Left cardiac atrium (tissue), 4 donors: ENCODE measurements at regions not wholly inside any gene's neighbourhood (a gene's known extent, or its start where the extent isn't known, plus 50 kb on each side); places are given as distances from the start of the nearest gene placed in this dataset.

ENCODE experiments used
- ATAC-seq, 2 donors: fragments of 200-7000 bp; cut with Tn5 transposase; one replicate each; pipeline ENCODE4 v1.9.1; 2020; ENCODE audit warnings: mild to moderate bottlenecking in 2 of 2, moderate library complexity in 2 of 2
- DNase-seq: peaks from one replicate; pipeline ENCODE4 v3.0.0-alpha.2; 2020
- intact Hi-C, 2 donors: fragments of 100-400 bp; cut with DNase I; formaldehyde crosslinking; loops; one replicate each; pipeline versions ENCODE4 v1.14.1 to v1.15.1; 2022 to 2023
- donor health status: DM: no; HTN: yes; CAD: no.
- donor health status: DM: no; HTN: yes; CAD: no; lungs with severe emphysema.
- donor health status: DM: yes; HTN: yes; CAD: no.
- donor health status: Dilated cardiomyopathy.

- ATAC-seq: no peak
- no peak for DNase-seq
- intact Hi-C loops: no loop called here
Measured at GRCh38 chr20:24873025-24873620, 75.9 kb upstream of the CST7 start.

- DNase-seq (no peak), ATAC-seq (no peak)
- intact Hi-C loops: no loop called here
Measured at GRCh38 chr20:24875078-24875477, 74.0 kb upstream of the CST7 start.

DNA sequence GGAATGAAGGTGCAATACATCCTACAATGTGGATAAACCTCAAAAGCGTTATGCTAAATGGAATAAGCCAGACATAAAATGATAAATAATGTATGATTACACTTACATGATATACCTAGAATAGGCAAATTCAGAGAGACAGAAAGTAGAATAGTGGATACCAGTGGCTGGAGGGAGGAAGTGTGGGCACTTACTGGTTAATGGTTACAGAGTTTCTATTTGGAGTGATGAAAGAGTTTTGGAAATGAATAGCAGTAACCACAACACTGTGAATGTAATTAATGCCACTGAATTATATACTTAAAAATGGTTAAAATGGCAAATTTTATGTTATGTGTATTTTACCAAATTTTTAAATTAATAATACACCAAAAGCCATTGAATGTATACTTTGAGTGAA lies 71.4 kb upstream of the CST7 start:
- ATAC-seq: no peak
- DNase-seq: no peak
- intact Hi-C loops: no loop called here

GRCh38 chr20:24878657-24879056 lies 70.4 kb upstream of the CST7 start:
- ATAC-seq: no peak
- intact Hi-C loops: no loop called here
- DNase-seq: no peak

DNA sequence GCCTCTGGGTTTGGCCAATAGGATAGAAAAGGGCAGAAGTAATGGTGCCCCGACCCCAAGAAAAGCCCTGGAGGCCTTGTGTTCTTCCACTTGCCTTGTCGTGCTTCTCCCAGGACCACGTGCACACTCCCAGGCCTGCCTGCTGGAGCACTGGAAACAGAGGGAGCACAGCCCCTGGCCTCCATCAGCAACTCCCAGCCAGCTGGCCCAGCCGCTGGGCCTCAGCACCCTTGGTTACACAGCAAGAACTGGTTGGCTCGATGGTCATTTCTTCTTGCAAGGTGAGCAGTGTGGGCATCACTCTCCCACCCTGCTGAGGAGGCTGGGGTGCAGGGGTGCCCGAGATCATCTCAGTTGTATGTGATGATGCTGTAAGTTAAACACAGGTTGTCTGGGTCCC lies 69.2 kb upstream of the CST7 start:
- ATAC-seq (no peak), DNase-seq (no peak)
- intact Hi-C loops: no loop called here

GRCh38 chr20:24880356-24880755 lies 68.7 kb upstream of the CST7 start:
- intact Hi-C loops: no loop called here
- no peak for ATAC-seq
- DNase-seq: no peak

DNA sequence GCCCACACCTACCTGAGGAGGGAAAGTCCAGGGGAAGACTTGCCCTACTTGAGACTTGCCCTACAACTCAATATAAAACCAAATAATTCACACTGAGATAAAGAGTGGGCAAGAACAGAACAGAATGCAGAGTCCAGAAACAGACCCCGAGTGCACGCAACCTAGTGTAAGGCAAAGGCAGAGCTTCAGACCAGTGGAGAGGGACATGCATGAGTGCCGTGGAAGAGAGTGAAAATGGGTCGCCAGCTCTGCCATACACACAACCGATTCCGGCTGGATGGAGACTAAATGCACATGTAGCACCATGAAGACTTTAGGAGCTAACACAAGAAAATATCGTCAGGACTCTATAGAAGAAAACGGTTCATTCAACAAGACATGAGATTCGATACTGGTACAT lies 58.8 kb upstream of the CST7 start:
- ATAC-seq (no peak), DNase-seq (no peak)
- intact Hi-C loops: no loop called here

- ATAC-seq: no peak
- DNase-seq: no peak
- intact Hi-C loops: no loop called here
Measured at GRCh38 chr20:24891546-24892393, 57.3 kb upstream of the CST7 start.

DNA sequence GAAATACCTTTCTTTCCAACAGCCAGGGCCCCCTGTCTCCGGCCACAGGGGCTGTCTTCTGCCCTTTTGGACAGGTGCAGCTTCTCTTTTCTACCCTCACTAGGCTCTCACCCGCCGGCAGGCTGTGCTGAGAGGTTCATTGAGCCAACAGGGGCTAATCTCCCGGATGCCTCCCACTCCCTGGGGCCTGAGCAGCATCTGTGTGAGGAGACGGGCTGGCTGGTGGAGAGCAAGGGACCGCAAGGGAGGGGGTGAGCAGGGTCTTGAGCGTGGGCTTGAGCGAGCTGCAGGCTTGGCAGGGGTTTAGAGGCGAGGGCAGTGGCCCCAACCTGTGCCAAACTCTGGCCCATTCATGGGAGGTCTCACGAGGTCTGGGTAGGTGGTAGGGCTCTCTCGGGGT lies 56.5 kb upstream of the CST7 start:
- intact Hi-C loops: no loop called here
- no peak for ATAC-seq
- DNase-seq: no peak

DNA sequence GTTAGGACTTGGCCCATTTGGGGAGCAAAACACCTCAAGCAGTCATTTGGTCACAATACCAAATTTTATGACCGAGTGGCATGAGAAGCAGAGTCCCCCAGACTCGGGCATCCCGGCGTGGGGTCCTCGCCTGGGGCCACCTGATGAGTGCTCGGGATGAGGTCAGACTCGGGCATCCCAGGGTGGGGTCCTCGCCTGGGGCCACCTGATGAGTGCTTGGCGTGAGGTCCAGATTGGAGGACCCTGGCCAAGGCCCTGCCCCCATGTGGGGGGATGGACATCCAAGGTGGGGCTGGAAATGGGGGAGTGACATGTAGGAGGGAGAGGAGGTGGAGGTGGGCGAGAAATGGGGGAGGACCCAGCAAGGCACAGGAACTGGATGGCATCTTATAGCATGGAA lies 56.1 kb upstream of the CST7 start:
- intact Hi-C loops: no loop called here
- no peak for ATAC-seq

GRCh38 chr20:24894488-24894887 lies 54.6 kb upstream of the CST7 start:
- intact Hi-C loops: no loop called here
- no peak for ATAC-seq
- no peak for DNase-seq

More for the DNA sequence above, 56.1 kb upstream of the CST7 start:
- no peak for DNase-seq

- ATAC-seq (no peak), DNase-seq (no peak)
- intact Hi-C loops: no loop called here
Measured at GRCh38 chr20:24894967-24895366, 54.1 kb upstream of the CST7 start.

DNA sequence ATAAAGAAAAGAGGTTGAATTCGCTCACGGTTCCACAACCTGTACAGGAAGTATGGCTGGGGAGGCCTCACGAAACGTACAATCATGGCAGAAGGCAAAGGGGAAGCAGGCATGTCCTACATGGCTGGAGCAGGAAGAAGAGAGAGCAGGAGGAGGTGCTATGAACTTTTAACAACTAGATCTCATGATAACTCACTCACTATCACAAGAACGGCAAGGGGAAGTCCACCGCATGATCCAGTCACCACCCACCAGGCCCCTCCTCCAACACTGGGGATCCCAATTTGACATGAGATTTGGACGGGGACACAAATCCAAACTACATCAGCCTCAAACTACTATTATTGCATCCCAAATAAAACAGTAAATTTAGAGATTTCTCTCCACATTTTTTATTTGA lies 53.6 kb upstream of the CST7 start:
- intact Hi-C loops: no loop called here
- no peak for DNase-seq
- no peak for ATAC-seq

DNA sequence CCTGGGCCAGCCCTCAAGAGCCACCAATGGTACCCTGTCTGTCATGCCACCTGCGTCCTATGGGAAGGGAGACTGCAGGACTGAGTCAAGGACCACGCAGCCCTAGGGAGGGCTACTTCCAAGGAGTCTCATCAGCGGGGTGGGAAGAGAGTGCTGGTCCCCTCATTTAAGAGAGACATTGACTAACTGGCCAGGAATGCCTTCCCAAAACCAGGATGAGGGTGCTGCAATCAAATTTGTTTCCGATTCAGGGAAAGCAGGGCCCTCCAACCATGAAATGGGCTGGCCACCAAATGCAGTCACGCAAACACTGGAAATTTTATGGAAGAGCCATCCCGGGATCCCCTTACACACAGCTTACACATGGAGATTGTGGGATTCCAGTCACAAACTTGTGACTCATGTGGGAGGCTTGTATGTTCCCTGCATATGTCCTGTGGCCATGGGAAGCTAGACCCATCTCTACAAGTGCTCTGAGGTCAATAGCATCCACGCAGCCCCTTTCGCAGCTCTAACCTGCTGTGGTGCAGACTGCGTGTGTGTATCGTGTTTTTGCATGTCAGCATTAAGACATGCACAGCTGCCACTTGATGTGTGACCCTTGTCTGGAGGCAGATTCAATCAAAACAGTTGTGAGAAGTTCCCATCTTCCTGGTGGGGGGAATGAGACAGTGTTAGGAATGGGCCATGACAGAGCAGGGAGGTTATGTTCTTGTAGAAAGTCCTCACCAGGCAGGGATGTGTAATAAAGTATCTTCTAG lies 53.0 kb upstream of the CST7 start:
- DNase-seq: no peak
- no peak for ATAC-seq
- intact Hi-C loops: no loop called here

DNA sequence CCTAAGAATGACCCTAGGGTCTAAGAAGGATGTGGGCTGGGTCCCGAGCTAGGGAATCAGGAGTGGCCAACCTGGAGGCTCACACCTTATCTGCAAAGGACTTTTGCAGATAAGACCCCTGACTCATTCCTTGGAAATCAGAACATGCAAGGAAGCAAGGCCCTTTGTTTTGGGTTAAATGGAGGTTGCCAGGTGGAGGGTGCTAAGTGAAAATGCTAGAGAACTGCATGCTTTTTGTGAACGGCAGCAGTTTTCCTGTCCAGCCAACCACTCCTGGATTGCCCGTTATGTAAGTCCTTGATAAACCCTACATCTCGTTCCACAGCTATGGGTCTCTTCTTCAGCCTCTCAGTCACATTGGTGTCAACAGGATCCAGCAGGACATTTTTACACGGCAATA lies 52.1 kb upstream of the CST7 start:
- ATAC-seq (no peak), DNase-seq (no peak)
- intact Hi-C loops: no loop called here

- no peak for DNase-seq
- intact Hi-C loops: no loop called here
- no peak for ATAC-seq
Measured at GRCh38 chr20:24897974-24898373, 51.1 kb upstream of the CST7 start.

DNA sequence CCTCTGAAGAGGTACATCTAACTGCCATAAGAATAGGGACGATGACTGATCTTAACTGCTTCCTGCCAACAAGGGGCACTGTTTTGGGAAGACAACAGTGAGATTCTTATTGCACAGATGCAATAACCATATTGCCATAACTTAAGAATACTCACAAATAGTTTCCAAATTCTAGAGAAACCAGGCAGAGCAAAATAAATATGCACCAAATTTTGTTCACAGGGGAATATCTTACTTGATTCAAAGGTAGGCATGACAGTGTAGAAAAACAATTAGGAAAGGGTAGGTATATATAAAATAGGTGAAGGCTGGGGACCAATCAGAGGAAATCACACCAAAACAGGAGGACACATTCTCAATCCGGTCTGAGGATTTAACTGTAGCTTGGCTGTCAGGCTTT lies 49.9 kb upstream of the CST7 start:
- ATAC-seq (no peak), DNase-seq (no peak)
- intact Hi-C loops: no loop called here
